HCT116 (cell line): ENCODE measurements at regions not wholly inside any gene's neighbourhood (a gene's known extent, or its start where the extent isn't known, plus 50 kb on each side); places are given as distances from the start of the nearest gene placed in this dataset.

ENCODE experiments used
- ATAC-seq: fragments of 200-7000 bp; cut with Tn5 transposase; 2 replicates; pipeline ENCODE4 v1.9.1; 2020; ENCODE audit warnings: mild to moderate bottlenecking, moderate library complexity
- BruUV-seq: library from RNA; stranded (reverse); fragments of 400-500 nt; replicated peaks from 2 replicates; lab custom pipeline; 2021; lab: Mats Ljungman, UMichigan
- CTCF ChIA-PET: fragments of 300-600 bp; sonication (Branson Sonifier 250); formaldehyde crosslinking; loops from one replicate; lab custom pipeline; 2021; ENCODE audit warnings: antibody characterized with exemption; lab: Charles Lee
- POLR2A ChIA-PET: fragments of 300-600, 350-600 bp; sonication (Branson Sonifier 250); formaldehyde crosslinking; loops from one replicate; lab custom pipeline; 2021; ENCODE audit warnings: antibody characterized with exemption; lab: Charles Lee
- RAD21 ChIA-PET, 2 experiments: fragments of 300-600 bp; sonication (Branson Sonifier 250); formaldehyde crosslinking; loops; one replicate each; lab custom pipeline; 2023; ENCODE audit warnings: low total read pairs in 2 of 2; ENCODE audit not compliant: uncharacterized antibody in 2 of 2, unreplicated experiment in 2 of 2, low non-redundant PET in 1 of 2; lab: Charles Lee
- DNase-seq: peaks from one replicate; pipeline ENCODE4 v3.0.0-alpha.2; 2010; ENCODE audit warnings: low read depth, low spot score
- H2AFZ ChIP-seq: fragments of 200-600 bp; shearing (Covaris generic), sonication (generic); 2 replicates; pipeline ENCODE4 v1.6.1; 2017; ENCODE audit warnings: low read depth, mixed run types, mixed read lengths, antibody characterized with exemption, low read length; ENCODE audit not compliant: poor library complexity, severe bottlenecking
- H3K27ac ChIP-seq: 2 replicates; pipeline ENCODE4 v1.5.1; 2012; ENCODE audit warnings: low read depth, low read length
- H3K27me3 ChIP-seq: fragments of 200-600 bp; sonication (generic); 2 replicates; pipeline ENCODE4 v1.6.1; 2016; ENCODE audit warnings: mixed run types, low read length, mixed read lengths; ENCODE audit not compliant: insufficient read depth
- H3K36me3 ChIP-seq, 2 experiments: fragments of 200-500 bp in 1 of 2; fragments of 200-600 bp in 1 of 2; sonication (Bioruptor generic) in 1 of 2; sonication (generic) in 1 of 2; 2 replicates each; pipeline versions ENCODE4 v1.5.1 to v1.6.1; 2014 to 2016; ENCODE audit warnings: low read length in 2 of 2, inconsistent platforms in 1 of 2, mixed read lengths in 1 of 2, mixed run types in 1 of 2; ENCODE audit not compliant: insufficient read depth in 2 of 2, control insufficient read depth in 1 of 2
- H3K4me1 ChIP-seq, 2 experiments: fragments of 200-600 bp in 1 of 2; sonication (generic) in 1 of 2; 2 replicates each; pipeline versions ENCODE4 v1.5.1 to v1.6.1; 2012 to 2017; ENCODE audit warnings: low read length in 2 of 2, inconsistent platforms in 1 of 2, mild to moderate bottlenecking in 1 of 2, mixed read lengths in 1 of 2, mixed run types in 1 of 2, moderate library complexity in 1 of 2; ENCODE audit not compliant: insufficient read depth in 2 of 2, control insufficient read depth in 1 of 2
- H3K4me2 ChIP-seq: fragments of 200-600 bp; sonication (generic); 2 replicates; pipeline ENCODE4 v1.6.1; 2017; ENCODE audit warnings: mixed run types, low read length, mixed read lengths
- H3K4me3 ChIP-seq, 2 experiments: fragments of 200-600 bp in 1 of 2; sonication (generic) in 1 of 2; replicated peaks in 1 of 2; 2 replicates each; pipeline ENCODE4 v1.5.1; 2011 to 2016; ENCODE audit warnings: low read length in 2 of 2, control low read depth in 1 of 2, low read depth in 1 of 2, mild to moderate bottlenecking in 1 of 2, mixed read lengths in 1 of 2, mixed run types in 1 of 2
- H3K79me2 ChIP-seq: fragments of 200-600 bp; sonication (generic); 2 replicates; pipeline ENCODE4 v1.6.1; 2017; ENCODE audit warnings: mild to moderate bottlenecking, mixed run types, low read length, moderate library complexity, mixed read lengths; ENCODE audit not compliant: insufficient read depth
- H3K9ac ChIP-seq: fragments of 200-600 bp; sonication (generic); 2 replicates; pipeline ENCODE4 v1.6.1; 2016; ENCODE audit warnings: low read length, mixed read lengths
- H3K9me2 ChIP-seq: fragments of 200-600 bp; sonication (generic), shearing (Covaris generic); 2 replicates; pipeline ENCODE4 v1.6.1; 2017; ENCODE audit warnings: mixed run types, mild to moderate bottlenecking, moderate library complexity; ENCODE audit not compliant: insufficient read depth
- H3K9me3 ChIP-seq, 2 experiments: fragments of 200-500 bp in 1 of 2; fragments of 200-600 bp in 1 of 2; sonication (Bioruptor generic) in 1 of 2; sonication (generic) in 1 of 2; 2 replicates each; pipeline ENCODE4 v1.6.1; 2014 to 2017; ENCODE audit warnings: low read length in 2 of 2, mixed read lengths in 2 of 2, inconsistent platforms in 1 of 2, low read depth in 1 of 2, mild to moderate bottlenecking in 1 of 2, mixed run types in 1 of 2, moderate library complexity in 1 of 2; ENCODE audit not compliant: control insufficient read depth in 1 of 2, insufficient read depth in 1 of 2
- H4K20me1 ChIP-seq: fragments of 200-600 bp; sonication (generic), shearing (Covaris generic); 2 replicates; pipeline ENCODE4 v1.6.1; 2017; ENCODE audit warnings: mixed run types, mild to moderate bottlenecking, moderate library complexity; ENCODE audit not compliant: insufficient read depth
- CBX3 ChIP-seq: IDR thresholded peaks from 2 replicates; pipeline ENCODE4 v1.6.1; 2012; ENCODE audit warnings: low read depth
- CEBPB ChIP-seq: IDR thresholded peaks from 2 replicates; pipeline ENCODE4 v1.6.1; 2012; ENCODE audit warnings: low read depth
- EGR1 ChIP-seq: IDR thresholded peaks from 2 replicates; pipeline ENCODE4 v1.6.1; 2012; ENCODE audit warnings: low read depth
- ELF1 ChIP-seq: IDR thresholded peaks from 2 replicates; pipeline ENCODE4 v1.6.1; 2012; ENCODE audit warnings: low read depth, borderline replicate concordance
- JUND ChIP-seq: IDR thresholded peaks from 2 replicates; pipeline ENCODE4 v1.6.1; 2012
- POLR2A ChIP-seq: IDR thresholded peaks from 2 replicates; pipeline ENCODE4 v1.7.0; 2011; ENCODE audit warnings: borderline replicate concordance; ENCODE audit not compliant: insufficient read depth, insufficient read length; ENCODE audit errors: extremely low read depth
- POLR2AphosphoS5 ChIP-seq: IDR thresholded peaks from 2 replicates; pipeline ENCODE4 v1.6.1; 2011; ENCODE audit warnings: mild to moderate bottlenecking, low read depth, low read length, moderate library complexity
- RAD21 ChIP-seq: IDR thresholded peaks from 2 replicates; pipeline ENCODE4 v1.6.1; 2012; ENCODE audit warnings: low read depth, mild to moderate bottlenecking
- SIN3A ChIP-seq: IDR thresholded peaks from 2 replicates; pipeline ENCODE4 v1.6.1; 2012; ENCODE audit warnings: low read depth
- SP1 ChIP-seq: IDR thresholded peaks from 2 replicates; pipeline ENCODE4 v1.6.1; 2012; ENCODE audit warnings: low read depth
- SRF ChIP-seq: IDR thresholded peaks from 2 replicates; pipeline ENCODE4 v1.6.1; 2012; ENCODE audit warnings: low read depth
- YY1 ChIP-seq: IDR thresholded peaks from 2 replicates; pipeline ENCODE4 v1.6.1; 2011; ENCODE audit warnings: low read length, low read depth, moderate library complexity, mild to moderate bottlenecking; ENCODE audit not compliant: insufficient replicate concordance; ENCODE audit errors: extremely low read depth
- ZFX ChIP-seq: fragments of 450-650 bp; IDR thresholded peaks from 2 replicates; pipeline ENCODE4 v1.6.1; 2017
- ZNF274 ChIP-seq: fragments of 200-500 bp; sonication (Bioruptor generic); IDR thresholded peaks from 2 replicates; pipeline ENCODE4 v1.6.1; 2014; ENCODE audit warnings: mild to moderate bottlenecking, low read depth, low read length, inconsistent platforms
- intact Hi-C: fragments of 100-400 bp; cut with micrococcal nuclease; formaldehyde crosslinking; loops from 2 replicates; pipeline ENCODE4 v1.10.0; 2022
- TF ChIP-seq, protein P1 (sequence below): IDR thresholded peaks from 2 replicates; pipeline ENCODE4 v1.6.1; 2012; ENCODE audit warnings: low read depth
- TF ChIP-seq, protein P2 (sequence below): IDR thresholded peaks from 2 replicates; pipeline ENCODE4 v1.6.1; 2012
- TF ChIP-seq, protein P3 (sequence below): IDR thresholded peaks from 2 replicates; pipeline ENCODE4 v1.6.1; 2012

DNA sequence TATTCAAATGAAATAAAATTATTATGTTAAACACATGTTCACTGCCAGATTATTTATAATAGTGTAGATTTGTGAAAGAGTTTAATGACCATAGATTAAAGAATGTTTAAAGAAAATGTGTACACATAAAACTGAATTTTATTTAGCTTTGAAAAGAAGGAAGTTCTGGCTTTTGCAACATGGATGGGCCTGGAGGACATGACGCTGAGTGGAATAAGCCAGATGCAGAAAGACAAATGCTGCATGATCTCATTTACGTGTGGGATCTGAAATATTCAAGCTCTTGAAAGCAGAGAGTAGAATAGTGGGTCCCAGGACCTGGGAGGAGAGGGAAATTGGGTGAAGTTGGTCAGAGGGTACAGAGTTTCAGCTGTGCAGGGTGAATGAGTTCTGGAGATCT lies 1261.2 kb downstream of the TMEM121 start (continued):
- TF ChIP-seq, protein P1, sequence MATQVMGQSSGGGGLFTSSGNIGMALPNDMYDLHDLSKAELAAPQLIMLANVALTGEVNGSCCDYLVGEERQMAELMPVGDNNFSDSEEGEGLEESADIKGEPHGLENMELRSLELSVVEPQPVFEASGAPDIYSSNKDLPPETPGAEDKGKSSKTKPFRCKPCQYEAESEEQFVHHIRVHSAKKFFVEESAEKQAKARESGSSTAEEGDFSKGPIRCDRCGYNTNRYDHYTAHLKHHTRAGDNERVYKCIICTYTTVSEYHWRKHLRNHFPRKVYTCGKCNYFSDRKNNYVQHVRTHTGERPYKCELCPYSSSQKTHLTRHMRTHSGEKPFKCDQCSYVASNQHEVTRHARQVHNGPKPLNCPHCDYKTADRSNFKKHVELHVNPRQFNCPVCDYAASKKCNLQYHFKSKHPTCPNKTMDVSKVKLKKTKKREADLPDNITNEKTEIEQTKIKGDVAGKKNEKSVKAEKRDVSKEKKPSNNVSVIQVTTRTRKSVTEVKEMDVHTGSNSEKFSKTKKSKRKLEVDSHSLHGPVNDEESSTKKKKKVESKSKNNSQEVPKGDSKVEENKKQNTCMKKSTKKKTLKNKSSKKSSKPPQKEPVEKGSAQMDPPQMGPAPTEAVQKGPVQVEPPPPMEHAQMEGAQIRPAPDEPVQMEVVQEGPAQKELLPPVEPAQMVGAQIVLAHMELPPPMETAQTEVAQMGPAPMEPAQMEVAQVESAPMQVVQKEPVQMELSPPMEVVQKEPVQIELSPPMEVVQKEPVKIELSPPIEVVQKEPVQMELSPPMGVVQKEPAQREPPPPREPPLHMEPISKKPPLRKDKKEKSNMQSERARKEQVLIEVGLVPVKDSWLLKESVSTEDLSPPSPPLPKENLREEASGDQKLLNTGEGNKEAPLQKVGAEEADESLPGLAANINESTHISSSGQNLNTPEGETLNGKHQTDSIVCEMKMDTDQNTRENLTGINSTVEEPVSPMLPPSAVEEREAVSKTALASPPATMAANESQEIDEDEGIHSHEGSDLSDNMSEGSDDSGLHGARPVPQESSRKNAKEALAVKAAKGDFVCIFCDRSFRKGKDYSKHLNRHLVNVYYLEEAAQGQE: no peak
- no peak for TF ChIP-seq SIN3A
- TF ChIP-seq SRF: no peak
- no peak for TF ChIP-seq POLR2AphosphoS5
- TF ChIP-seq YY1: no peak

DNA sequence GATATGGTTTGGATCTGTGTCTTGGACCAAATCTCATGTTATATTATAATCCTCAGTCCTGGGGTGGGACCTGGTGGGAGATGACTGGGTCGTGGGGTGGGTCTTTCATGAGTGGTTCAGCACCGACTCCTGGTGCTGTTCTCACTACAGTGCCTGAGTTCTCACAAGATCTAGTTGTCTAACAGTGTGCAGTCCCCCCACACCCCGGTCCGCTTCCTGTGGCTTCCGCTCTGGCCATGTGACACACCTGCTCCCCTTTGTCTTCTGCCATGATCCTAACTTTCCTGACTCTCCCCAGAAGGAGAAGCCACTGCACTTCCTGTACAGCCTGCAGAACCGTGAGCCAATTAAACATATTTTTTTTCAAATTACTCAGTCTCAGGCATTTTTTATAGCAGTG lies 1262.2 kb downstream of the TMEM121 start:
- BruUV-seq: no TSS peak
- no peak overlapping the region for H2AFZ ChIP-seq
- intact Hi-C loops: no loop called here
- peaks cover 0 to 4% of the 10 kb centered on the region in 2 experiments; a peak in 2 of 4 replicates for H3K9me3 ChIP-seq
- ChIA-PET CTCF (no interaction called here), POLR2A (no interaction called here), RAD21 (no interaction called here)
- no peaks in the 10 kb centered on the region for H3K79me2 ChIP-seq
- H3K4me1 ChIP-seq: no peaks in the 10 kb centered on the region
- ATAC-seq (no peak), DNase-seq (no peak)
- no peaks in the 10 kb centered on the region for H3K9me2 ChIP-seq
- no peaks in the 10 kb centered on the region for H3K36me3 ChIP-seq
- no peak overlapping the region for H3K27ac ChIP-seq
- H3K9ac ChIP-seq: no peak overlapping the region
- H3K4me2 ChIP-seq: no peak overlapping the region
- no peaks in the 10 kb centered on the region for H4K20me1 ChIP-seq
- H3K4me3 ChIP-seq: no peak overlapping the region
- H3K27me3 ChIP-seq: no peaks in the 10 kb centered on the region
- TF ChIP-seq RAD21 (no peak), ZFX (no peak), JUND (no peak), CBX3 (no peak), POLR2AphosphoS5 (no peak), POLR2A (no peak), ELF1 (no peak), ZNF274 (no peak), SRF (no peak), EGR1 (no peak), SIN3A (no peak), CEBPB (no peak), SP1 (no peak), YY1 (no peak)
- TF ChIP-seq, protein P1: no peak
- TF ChIP-seq, protein P2, sequence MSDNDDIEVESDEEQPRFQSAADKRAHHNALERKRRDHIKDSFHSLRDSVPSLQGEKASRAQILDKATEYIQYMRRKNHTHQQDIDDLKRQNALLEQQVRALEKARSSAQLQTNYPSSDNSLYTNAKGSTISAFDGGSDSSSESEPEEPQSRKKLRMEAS: no peak
- TF ChIP-seq, protein P3, sequence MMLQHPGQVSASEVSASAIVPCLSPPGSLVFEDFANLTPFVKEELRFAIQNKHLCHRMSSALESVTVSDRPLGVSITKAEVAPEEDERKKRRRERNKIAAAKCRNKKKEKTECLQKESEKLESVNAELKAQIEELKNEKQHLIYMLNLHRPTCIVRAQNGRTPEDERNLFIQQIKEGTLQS: no peak
